GM19240 (cell line): ENCODE measurements at regions not wholly inside any gene's neighbourhood (a gene's known extent, or its start where the extent isn't known, plus 50 kb on each side); places are given as distances from the start of the nearest gene placed in this dataset.

Source experiments
- DNase-seq: peaks from one replicate; pipeline ENCODE4 v3.0.0; 2011; ENCODE audit warnings: low spot score; ENCODE audit not compliant: insufficient read length

DNA sequence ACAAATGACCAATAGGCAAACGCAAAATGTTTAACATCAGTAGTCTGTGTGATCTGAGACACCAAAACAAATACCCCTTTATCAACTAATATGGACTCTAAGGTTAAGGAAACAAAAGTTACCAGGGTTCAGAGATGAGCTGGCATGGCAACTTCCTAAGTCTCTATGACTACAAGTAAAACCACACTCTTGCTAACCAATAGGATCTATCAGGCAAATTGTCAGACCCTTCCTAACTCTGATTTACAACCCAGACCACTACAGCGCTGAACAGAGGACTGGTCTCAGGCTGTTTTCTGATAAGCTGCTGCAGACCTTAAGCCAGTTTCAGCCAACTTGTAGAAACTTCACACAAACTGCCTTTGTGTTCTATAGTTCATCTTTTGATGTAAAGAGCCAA is 608.0 kb downstream of the TLL1 start:
- DNase-seq, result no peak

DNA sequence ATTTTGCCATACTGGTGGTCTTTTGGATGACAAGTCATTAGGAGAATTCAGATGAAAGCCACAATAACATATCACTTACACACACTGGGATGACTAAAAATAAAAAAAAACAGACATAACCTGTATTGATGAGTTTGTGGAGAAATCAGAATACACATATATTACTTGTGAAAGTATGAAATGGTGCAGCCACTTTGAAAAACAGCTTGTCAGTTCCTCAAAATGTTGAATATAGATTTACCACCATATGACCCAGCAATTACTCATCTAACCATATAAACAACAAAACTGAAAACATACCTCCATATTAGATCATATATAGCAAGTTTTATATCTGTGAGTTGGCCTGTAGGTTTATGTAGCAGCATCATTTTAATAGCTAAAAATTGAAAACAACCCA is 608.7 kb downstream of the TLL1 start:
- no peak for DNase-seq

DNA sequence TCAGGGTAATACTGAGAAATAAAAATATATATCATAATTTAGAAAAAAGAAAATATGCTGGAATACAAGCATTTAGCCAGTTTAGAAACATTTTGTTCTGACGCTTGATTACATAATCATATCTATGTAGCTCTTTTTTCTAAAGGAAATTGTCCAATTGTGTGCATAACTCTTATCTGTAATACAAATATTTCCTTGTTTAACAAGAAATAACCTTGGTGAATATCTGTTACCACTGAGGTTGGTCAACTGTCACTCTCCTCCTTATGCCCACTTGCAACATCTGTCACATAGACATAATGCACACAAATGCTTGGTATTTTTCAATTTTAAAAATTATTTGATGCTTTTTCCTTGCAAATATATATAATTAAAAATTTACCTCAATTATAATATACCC is 609.7 kb downstream of the TLL1 start:
- DNase-seq, result no peak

DNA sequence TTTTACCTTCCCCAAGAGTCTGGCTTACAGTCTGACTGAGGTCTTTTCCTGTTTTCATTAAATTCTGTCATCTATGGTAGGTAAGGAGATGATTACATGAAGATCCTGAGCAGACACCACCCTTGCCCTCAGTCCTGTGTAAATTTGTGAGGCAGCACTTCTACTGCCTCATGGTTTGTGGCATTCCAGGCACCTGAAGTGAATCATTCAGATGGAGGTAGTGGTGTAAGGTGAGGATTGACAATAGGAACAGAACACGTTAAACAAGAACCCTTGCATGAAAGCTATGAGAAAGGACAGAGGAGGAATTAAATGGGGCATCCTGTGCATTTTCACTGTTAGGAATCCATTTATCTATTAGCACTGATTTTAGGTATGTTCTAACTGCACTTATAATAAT is 618.6 kb downstream of the TLL1 start:
- DNase-seq, result no peak

DNA sequence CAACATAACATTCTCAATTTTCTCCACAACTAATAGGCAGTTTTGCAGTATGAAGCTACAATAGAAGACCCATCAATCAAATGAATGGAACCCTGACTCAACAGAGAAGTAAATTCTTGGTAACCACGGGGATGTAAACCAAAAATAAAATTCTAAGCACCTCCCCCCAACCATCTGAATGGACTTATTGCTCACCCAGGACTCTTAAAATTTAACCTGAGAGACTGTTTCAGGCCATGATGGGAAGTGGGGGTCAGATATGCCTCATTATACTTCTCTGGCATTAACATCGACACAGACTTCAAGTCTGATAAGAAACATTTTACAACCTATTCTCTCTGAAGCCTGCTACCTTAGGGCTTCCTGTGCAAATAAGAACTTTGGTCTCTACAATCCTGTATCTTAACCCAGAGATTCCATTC is 620.9 kb downstream of the TLL1 start:
- no peak for DNase-seq

DNA sequence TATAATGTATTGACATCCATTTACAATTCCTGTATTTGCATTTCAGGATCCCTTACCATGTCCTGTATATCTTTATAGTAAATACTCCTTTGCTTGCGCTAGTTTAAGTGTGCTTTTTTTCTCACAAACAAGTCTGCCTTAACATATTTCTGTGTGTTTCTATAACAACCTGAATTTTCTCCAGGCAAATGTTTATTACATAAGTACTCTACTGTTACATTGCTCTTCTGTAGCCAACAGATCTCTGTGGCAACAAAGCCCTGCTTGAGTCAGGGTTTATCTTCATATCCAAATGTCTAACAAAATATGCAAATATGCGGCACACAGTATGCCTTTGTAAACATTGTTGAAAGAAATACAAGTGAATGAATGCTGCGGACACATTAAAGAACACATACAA is 625.5 kb downstream of the TLL1 start:
- no peak for DNase-seq

DNA sequence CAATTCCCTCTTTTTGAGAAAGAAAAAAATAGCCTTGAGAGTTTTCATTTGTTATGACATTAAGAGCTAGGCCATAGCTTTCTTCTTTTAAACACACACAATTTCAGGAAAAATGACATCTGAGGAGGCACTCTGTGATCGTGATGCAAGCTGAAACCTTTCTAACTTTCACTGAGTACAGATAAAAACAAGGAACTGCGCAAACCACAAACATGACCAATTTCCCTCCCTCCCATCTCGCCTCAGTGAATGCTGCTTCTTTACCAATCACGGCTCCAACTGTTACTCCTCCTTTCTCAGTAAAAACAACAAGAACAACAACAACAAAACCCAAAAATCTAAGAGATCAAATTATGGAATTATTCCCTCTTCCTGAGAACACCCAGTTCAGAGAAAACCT is 626.8 kb downstream of the TLL1 start:
- no peak for DNase-seq

DNA sequence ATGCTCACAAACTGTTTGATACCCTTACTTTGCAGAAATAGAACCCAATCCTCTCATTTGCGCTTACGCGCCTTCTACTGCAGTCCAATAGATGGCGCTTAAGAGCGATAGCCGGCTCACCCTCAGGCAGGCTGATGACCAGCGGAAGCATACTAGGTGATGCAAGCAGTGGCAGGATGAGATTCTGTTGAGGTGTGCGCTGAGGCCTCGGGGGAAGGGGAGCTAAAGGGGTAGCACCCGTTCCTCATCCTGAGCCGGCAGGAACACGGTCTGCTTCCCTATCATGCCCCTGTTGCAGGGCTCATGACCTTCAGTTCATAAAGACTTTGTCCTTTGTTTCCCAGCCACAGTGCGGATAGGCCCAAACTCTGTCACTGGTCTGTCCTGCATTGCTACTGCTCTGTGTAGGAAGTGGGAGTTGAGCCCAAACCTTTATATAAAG is 628.9 kb downstream of the TLL1 start:
- peak; percentile 2 for DNase-seq

DNA sequence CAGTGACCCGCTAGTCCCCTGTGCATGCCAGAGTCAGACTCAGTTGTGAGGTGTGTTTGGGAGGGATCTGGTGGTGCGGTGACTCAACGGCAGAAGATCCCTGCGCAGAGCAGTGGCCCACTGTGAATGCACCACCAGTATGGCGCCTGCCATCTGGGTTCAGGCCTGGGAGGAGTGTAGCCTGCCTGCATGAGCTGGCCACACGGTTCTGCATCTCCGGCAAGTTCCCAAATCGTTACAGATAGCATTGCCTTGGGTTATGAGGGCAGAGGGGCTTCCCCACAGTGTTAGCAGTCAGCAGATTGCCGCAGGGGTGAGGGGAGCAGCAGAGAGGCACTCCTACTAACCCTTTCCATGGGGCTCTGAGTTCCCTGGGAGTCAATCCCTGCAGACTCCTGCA is 629.6 kb downstream of the TLL1 start:
- DNase-seq, result no peak

DNA sequence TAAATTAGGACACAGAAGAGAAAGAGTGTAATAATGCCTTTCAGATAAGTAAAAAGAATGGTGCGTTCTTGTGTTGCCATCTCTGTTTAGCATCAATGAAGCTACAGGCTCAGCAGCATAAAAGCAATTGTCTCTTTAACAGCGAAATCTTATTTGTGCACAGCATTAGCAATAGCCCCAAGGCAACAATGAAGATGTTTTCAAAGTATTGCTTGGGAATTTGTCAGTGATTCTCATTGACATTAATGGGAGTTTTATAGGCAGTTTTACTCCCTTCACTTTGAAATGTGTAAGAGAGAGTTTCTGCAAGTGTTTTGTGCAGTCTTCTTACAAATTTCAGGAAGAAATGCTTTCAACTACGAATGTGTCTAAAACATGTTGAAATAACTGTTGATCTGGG is 633.0 kb downstream of the TLL1 start:
- DNase-seq, result no peak

DNA sequence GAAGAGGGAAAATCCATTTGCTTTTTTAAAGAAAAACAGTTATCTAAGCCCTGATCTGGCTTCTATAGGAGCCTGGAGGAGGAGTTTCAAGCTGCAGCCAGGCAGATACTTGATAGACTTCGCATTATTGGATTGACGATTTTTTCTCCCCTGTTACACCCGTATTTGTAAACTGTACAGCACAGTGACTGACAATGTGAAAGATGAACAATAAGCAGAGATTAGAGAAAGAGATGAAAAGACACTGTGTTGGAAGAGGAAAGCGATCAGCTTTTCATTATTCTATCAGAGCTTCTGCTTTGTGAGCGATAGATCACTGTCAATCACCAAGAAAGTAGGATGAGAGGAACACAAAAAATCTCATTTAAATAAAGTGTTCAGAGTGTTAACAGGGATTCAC is 639.2 kb downstream of the TLL1 start:
- DNase-seq, result no peak

DNA sequence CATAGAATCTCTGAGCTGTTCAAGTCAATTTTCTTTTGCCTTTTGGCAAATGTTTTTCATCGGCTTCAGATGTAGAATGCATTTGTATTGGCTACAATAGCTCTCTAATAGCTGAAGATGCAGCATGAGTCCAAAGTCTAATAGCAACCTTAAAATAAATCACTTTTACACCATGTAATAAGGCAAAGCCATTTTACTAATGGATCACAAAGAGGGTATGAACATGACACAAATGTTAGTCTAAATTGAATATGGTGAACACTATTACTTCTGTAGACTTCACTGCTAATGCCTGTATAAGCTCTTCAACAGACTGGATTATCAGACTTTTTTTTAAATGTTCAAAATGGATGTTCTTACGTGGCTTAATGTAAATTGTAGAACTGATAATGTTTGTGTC is 645.3 kb downstream of the TLL1 start:
- no peak for DNase-seq

DNA sequence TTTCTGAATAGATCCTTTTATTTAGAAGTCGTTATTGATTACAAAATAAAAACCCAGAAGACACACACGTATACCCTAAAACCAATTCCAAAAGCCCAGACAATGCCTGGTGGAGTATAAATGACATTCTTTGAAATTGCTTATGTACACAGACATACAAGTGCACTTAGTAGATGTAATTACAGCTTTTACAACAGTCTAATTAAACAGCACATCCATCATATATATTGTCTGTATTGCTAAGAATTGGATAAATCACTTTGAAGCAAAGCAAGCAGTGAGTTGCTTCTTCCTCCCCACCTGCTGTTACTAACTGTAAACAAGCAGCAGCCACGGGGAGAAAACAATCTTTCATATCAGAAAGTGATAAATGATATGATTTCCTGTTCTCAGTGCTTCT is 645.7 kb downstream of the TLL1 start:
- no peak for DNase-seq

DNA sequence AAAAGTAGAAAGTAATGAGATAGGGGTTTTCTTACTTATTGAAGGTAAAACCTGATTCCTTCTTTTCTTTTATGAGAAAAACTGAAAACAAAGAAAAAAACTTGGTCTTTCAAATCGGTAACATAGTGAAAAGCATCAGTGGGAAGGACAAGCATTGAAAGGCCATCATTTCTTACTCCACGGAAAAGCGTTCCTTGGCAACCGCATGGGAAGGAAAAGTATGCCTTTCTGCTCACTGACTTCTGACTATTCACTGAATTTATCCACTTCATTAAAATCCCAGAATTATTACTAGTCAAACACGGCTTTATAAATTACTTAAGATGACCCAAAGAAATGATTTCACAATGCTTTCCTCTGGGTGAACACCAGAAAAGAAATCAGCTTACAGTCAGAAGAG is 646.7 kb downstream of the TLL1 start:
- DNase-seq, result no peak

DNA sequence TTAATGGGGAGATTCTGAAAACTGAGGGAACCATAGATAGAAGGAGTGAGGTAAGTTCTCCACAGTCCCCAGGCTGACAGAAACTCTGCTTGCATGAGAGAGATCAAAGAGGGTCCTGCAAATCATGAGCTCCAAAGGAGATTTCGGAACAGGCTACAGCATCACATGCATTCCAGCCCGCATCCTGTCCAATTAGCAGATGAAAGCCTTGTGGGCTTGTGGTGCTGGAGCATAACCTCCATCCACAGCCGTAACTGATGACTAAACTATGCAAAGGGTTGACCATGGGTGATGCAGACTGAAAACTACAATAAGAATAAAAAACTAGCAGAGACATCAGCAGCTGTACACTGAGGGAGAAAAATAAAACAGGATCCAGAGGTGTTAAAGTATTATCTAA is 654.5 kb downstream of the TLL1 start:
- DNase-seq, result no peak

DNA sequence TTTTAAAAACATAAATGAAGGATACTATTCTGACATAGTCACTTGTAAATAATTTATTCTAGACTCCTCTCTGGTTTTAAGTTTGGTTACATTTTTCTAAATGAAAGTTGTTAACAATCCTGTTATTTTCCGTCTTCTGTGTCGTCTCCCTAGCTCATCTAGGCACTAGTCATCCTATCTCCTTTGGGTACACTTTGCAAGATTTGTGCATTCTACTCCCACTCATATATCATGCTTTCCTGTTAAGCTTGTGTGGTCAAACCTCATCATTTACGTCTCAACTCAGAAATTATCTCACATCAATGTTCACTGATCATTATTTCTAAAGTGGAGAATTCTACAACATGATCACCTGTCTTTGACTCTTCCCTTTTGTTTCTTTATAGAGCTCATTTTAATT is 658.7 kb downstream of the TLL1 start:
- DNase-seq, result no peak

DNA sequence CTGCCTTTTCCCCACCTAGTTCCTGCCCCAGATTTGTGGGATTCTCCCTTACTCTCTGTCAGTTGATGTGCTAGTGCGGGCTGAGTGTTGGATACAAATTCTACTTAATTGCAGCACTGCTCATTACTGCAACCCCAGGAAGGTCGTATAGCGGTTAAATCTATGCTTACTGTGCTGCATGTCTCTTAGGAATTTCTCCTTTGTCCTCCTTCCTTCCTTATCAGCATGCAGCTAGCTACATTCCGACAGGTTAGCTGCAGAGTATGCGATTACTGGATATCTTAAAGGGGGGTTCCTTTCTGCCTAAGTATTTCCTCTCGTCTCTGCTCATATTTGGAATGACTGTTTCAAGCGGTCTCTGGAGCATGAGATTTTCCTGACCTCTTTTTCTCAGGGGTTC is 662.8 kb downstream of the TLL1 start:
- DNase-seq, result no peak

DNA sequence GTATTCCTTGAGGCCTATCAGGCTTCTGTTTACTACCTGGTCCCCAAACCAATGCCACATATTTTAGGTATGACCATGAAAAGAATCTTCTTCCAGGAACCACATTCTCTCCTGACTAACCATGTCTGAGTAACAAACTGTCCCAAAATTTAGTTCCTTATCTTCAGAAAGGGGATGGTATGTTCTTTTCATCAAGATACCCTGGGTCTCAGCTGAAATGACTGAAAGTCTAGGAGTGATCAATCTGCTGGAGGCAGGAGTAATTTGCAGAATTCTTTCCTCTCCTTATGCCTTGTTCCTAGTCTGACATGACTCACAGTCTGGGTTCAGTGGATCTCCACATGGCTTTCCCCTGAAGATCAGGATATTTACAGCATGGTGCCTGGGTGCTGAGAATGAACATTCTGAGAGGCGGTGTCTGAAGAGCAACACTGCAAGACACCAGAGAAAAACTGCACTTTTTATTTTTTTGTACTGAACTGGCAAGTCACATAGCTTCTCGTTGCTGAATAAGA is 665.5 kb downstream of the TLL1 start:
- DNase-seq, result no peak

DNA sequence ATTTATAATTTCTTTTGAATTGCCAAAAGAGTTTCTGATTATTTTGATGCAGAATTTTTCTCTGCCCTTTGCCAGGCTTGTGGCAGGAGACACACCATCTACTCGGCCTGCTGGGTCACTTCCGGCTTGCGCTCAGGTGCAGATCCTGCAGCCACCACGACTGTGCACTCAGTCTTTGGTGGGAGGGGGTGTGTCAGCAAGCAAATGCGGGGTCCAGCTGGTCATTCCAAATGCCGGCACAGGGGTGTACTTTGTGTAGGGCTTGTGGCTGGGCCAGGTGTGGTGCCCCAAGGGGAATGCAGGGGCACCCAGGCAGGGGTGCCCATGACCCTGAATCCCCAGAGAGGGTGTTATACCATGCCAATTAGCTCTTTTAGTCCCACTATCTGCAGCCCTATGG is 673.0 kb downstream of the TLL1 start:
- DNase-seq, result no peak

DNA sequence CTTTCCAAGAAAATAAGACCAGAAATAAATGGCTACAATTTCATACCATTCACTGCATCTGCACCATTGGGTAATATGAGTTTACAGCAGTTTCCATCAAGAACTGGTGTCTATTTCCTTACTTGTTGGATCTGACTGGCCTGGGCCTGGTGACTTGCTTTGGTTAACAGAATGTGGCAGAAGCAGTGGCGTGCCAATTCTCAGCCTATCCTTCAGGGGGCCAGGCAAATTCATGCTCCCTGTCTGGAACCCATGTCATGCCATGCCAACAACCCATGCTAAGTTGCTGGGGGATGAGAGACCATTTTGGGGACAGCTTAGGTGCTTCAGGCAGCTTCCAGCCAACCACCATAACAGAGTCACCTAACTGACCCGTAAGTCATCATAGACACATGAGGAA is 656.7 kb downstream of the SPOCK3 start:
- no peak for DNase-seq

DNA sequence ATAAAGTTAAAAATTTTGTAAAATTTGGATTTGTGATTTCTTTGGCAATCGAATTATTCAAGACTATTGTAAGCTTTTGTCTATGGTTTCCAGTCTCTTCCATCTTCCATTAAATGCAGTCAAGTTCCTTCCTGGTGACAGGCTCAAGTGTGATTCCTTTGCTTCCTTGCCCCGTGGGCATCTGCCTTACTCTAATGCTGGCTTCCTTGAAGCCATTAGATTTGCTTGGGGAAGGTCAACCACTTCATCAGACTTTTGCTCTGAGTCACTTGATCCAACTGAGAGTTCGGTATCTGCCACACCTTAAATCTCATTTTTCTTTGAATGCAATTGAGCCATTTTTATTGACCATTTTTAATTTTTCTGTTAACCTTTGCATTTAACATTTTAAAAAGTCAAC is 648.8 kb downstream of the SPOCK3 start:
- DNase-seq, result no peak

DNA sequence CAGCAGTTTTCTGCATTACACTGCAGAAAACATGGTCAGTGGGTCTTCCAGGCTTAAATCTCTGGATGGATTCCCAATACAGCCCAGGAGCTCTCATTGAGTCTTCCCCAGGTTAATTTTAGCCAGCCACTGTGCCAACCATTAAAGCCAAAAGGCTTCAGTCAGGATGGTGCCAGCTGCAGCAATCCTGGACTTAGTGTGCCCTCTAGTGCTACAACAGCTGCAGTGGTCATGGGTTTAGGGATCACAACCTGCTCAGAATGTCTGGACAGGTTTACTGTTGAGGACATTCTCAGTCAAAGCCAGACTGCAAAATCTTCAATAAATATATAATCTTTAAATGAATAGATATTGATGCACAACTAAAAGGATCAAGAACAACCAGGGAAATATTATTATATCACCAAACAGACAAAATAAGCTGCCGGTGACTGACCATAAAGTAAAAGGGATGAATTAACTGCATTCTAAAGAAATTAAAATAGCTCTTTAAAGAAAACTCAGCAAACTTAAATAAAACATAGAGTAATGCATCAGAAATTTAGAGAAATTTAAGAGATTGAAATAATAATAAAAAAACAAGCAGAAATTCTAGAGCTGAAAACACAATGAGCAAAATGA is 639.9 kb downstream of the SPOCK3 start:
- DNase-seq, result peak; percentile 2

DNA sequence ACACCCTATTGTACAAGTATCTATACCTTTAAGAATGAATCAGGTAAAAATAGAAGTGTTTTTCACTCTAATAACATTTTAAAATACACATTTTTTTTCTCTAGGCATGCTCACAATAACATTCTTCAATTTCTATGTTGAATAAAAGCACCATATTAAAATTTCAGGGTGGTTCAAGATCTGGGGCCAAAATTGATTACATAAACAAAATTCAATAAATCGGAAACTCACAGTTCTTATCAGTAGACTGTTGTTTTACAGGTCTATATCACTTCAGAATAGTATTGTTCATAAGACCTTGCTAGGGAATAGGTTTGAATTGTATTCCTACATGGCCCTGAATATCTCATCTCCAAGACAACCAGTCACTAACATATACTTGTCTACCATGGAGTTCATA is 634.0 kb downstream of the SPOCK3 start:
- no peak for DNase-seq

DNA sequence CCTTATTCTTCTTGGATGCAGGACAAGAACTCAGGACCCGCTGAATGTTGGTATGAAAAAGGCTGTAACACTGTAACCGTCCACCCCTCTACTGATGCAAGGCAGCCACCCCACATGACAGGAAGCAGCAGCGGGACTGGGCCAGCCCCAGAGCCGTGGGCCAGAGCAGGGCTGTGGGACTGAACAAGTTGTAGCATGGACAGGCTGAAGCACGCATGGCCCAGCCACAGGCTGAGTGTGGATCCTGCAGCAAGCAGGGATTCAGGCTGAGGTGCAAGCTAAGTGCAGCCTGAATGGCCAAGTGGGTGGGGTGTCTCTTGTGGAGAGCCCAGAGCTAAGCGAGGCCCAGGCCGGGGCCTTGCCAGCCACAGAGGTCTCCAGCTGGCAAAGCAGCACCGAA is 632.2 kb downstream of the SPOCK3 start:
- DNase-seq, result no peak
